ENCODE measurements at regions not wholly inside any gene's neighbourhood (a gene's known extent, or its start where the extent isn't known, plus 50 kb on each side); places are given as distances from the start of the nearest gene placed in this dataset.

DNA sequence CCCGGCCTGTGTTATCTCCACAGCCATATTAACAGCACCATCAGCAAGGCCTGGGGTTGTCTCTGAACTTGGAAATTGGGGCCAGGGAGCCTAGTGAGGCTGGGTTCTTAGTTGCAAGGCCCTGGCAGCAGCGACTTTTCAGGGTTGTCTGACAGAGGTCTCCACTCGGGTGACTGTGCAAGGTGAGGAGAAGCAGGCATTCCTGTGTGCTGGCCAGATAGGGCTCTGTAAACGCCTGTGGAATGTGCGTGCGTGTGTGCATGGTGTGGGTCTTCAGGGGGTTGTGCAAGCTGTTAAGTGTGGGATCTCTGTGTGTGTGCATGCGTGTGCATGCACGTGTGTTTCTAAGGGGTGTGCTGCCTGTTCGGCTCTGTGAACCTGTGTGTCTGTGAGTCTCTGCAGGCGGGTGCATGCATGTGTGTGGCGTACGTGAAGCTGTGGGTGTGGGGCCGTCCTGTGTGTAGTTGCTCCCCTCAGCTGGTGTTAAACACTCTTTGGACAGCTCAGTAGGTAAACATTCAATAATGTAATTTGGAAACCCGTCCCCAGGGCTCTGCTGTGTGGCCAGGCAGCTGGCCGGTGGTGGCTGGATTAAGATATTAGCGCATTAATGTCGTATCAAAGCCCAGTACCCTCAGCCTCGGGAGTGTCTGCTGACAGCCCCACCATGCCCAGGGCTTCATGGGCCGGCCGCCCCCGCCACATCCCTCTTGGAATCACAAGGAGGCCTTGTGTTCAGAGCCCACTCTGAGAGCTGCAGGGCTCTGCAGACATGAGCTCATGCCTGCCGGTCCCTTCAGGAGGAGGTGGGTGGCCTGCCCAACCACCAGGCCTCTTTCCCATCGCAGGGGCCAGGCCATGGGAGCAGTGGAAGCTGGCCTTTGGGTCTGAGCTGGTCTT lies 189.9 kb downstream of the FOXD2 start (continued):
- TF ChIP-seq, protein P1, sequence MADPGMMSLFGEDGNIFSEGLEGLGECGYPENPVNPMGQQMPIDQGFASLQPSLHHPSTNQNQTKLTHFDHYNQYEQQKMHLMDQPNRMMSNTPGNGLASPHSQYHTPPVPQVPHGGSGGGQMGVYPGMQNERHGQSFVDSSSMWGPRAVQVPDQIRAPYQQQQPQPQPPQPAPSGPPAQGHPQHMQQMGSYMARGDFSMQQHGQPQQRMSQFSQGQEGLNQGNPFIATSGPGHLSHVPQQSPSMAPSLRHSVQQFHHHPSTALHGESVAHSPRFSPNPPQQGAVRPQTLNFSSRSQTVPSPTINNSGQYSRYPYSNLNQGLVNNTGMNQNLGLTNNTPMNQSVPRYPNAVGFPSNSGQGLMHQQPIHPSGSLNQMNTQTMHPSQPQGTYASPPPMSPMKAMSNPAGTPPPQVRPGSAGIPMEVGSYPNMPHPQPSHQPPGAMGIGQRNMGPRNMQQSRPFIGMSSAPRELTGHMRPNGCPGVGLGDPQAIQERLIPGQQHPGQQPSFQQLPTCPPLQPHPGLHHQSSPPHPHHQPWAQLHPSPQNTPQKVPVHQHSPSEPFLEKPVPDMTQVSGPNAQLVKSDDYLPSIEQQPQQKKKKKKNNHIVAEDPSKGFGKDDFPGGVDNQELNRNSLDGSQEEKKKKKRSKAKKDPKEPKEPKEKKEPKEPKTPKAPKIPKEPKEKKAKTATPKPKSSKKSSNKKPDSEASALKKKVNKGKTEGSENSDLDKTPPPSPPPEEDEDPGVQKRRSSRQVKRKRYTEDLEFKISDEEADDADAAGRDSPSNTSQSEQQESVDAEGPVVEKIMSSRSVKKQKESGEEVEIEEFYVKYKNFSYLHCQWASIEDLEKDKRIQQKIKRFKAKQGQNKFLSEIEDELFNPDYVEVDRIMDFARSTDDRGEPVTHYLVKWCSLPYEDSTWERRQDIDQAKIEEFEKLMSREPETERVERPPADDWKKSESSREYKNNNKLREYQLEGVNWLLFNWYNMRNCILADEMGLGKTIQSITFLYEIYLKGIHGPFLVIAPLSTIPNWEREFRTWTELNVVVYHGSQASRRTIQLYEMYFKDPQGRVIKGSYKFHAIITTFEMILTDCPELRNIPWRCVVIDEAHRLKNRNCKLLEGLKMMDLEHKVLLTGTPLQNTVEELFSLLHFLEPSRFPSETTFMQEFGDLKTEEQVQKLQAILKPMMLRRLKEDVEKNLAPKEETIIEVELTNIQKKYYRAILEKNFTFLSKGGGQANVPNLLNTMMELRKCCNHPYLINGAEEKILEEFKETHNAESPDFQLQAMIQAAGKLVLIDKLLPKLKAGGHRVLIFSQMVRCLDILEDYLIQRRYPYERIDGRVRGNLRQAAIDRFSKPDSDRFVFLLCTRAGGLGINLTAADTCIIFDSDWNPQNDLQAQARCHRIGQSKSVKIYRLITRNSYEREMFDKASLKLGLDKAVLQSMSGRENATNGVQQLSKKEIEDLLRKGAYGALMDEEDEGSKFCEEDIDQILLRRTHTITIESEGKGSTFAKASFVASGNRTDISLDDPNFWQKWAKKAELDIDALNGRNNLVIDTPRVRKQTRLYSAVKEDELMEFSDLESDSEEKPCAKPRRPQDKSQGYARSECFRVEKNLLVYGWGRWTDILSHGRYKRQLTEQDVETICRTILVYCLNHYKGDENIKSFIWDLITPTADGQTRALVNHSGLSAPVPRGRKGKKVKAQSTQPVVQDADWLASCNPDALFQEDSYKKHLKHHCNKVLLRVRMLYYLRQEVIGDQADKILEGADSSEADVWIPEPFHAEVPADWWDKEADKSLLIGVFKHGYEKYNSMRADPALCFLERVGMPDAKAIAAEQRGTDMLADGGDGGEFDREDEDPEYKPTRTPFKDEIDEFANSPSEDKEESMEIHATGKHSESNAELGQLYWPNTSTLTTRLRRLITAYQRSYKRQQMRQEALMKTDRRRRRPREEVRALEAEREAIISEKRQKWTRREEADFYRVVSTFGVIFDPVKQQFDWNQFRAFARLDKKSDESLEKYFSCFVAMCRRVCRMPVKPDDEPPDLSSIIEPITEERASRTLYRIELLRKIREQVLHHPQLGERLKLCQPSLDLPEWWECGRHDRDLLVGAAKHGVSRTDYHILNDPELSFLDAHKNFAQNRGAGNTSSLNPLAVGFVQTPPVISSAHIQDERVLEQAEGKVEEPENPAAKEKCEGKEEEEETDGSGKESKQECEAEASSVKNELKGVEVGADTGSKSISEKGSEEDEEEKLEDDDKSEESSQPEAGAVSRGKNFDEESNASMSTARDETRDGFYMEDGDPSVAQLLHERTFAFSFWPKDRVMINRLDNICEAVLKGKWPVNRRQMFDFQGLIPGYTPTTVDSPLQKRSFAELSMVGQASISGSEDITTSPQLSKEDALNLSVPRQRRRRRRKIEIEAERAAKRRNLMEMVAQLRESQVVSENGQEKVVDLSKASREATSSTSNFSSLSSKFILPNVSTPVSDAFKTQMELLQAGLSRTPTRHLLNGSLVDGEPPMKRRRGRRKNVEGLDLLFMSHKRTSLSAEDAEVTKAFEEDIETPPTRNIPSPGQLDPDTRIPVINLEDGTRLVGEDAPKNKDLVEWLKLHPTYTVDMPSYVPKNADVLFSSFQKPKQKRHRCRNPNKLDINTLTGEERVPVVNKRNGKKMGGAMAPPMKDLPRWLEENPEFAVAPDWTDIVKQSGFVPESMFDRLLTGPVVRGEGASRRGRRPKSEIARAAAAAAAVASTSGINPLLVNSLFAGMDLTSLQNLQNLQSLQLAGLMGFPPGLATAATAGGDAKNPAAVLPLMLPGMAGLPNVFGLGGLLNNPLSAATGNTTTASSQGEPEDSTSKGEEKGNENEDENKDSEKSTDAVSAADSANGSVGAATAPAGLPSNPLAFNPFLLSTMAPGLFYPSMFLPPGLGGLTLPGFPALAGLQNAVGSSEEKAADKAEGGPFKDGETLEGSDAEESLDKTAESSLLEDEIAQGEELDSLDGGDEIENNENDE (IDR thresholded peaks at IDR 0.05; ENCODE audit: insufficient replicate concordance, low read length): no peak
- TF ChIP-seq JUN (IDR thresholded peaks at IDR 0.05; ENCODE audit: low read depth, low read length): no peak
- TF ChIP-seq RXRA (IDR thresholded peaks at IDR 0.05; ENCODE audit: insufficient read depth, low read depth, low read length): no peak
- no peak for TF ChIP-seq TBP (IDR thresholded peaks at IDR 0.05; ENCODE audit: low read depth, low read length)

Measured in H1 (cell line).